CD4-positive, alpha-beta T cell treated with Interferon gamma for 1 hour (primary cell): ENCODE measurements at regions not wholly inside any gene's neighbourhood (a gene's known extent, or its start where the extent isn't known, plus 50 kb on each side); places are given as distances from the start of the nearest gene placed in this dataset.
"Not testable (repeated sequence)": the region's sequence is repeated elsewhere in the genome, so short reads cannot be mapped to it uniquely, and the experiment has no call there.

Experiments used
- DNase-seq: peaks from one replicate; pipeline ENCODE4 v3.0.0-alpha.2; 2020

DNA sequence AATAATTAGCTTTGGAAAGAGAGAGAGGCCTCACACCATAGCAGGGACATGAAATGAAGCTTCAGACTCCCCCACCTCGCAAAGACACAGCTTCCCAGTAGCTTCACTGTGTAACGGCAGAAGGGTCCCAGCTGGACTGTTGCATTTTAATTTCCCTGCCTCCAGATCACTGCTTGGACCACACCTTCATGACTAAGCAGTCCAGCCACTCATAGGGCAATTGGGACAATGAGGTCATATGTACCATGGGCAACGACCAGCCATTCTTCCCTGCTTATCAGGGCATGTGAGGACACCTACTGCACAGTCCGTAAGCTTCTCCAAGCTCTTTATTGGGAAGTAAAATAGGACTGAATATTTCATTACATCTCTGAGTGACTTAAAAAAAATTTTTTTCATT lies 183.0 kb downstream of the MREG start:
- no peak for DNase-seq

DNA sequence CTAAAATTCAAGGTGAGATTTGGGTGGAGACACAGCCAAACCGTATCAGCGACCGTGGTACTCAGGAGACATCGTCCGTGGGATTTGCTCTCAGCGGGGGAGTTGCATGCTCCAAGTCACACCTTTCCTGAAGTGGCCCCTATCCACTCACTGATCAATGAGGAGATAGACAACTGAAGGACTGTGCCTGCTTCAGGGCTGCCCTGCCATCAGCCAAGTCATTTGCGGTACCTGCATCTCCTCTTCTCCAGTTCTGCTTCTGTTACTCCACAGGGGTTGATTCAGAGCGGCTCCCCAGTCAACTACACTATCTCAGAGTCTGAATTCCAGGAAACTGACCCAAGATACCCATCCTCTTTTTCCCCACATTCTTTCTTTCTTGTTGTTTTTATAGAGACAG lies 184.1 kb downstream of the MREG start:
- no peak for DNase-seq

DNA sequence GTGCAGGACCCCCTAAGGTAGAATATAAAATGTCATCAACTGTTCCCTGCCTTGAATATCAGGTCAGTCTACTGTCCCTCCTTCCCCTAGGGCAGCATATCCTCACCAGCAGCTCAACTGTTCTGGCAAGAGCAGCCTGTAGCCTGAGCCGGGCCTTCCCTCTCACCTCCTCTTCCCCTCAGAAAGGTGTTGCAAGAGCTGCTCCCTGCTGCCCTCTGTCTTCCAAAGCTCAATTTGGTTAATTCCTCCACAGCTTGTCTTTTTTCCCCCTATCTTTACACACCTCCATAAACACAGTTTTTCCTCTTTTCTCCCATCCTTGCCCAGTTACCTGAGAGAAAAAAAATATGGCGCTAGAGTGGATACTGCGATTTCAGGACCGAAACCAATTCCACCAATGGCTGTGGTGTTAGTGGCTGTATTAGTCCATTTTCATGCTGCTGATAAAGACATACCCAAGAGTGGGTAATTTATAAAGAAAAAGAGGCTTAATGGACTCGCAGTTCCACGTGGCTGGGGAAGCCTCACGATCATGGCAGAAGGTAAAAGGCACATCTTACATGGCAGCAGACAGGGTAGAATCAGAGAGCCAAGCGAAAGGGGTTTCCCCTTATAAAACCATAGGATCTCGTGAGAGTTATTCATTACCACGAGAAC lies 184.7 kb downstream of the MREG start:
- DNase-seq: peak; percentile 46

DNA sequence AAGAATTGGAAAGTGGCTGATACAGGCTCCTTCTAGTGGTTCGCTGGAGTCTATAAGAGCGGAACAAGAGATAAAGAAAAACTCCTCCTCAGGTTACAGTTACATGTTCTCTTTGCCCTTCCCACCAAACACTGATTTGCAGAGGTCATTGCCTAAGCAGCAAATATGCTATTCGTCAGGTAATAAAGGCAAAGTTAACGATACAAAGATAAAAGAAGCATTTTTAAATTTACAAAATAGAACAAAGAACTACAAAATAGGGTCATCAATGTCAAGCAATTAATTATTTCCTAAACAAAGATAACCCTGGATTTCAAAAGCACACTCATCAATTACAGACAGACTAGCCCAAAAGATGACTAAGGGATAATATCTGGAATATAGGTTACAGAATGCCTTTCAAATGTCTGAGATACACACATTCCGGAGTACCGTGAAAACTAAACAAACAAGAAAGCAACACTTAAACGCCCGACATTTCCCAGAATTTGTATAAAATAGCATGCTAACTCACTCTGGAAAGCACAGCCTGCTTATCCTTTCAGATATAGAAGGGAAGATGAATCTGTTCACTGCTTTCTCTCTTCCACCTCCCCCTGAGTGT lies 186.4 kb downstream of the MREG start:
- DNase-seq: no peak

DNA sequence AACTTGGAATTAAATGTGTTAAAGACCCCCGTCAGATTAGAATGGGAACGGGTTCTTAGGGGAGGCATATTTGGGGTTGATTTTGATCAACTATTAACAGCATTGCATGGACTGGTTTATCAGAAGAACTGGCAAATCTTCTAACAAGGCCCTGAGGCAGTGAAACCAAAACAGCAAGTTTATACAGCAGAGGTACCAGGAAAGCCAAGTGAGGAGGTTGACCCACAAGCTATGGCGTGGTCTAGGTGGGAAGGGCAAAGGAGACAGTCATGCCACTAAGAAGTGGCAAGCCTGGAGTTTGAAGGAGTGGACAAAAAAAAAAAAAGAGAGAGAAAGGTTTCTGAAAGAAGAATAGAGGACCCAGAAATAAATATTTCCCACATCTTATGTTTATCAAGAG lies 187.0 kb downstream of the MREG start:
- no peak for DNase-seq

DNA sequence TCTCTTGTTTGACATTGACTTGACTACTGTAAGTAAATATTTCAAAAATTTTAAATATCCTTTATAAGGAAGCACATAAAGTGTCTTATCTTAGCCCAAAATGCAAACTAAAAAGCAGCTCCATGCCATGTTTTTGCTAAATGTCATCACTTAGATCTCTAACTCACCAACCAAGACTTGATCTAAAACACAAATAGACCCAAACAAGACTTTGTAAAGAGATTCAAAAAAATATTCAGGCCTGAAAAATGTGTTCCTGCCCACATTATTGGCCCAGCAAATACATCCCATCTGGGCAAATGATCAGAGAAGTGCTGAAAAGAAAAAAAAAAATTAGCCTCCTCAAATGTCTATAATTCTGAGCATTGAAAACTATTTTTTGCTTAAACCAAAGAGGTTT lies 187.6 kb downstream of the MREG start:
- DNase-seq: no peak

DNA sequence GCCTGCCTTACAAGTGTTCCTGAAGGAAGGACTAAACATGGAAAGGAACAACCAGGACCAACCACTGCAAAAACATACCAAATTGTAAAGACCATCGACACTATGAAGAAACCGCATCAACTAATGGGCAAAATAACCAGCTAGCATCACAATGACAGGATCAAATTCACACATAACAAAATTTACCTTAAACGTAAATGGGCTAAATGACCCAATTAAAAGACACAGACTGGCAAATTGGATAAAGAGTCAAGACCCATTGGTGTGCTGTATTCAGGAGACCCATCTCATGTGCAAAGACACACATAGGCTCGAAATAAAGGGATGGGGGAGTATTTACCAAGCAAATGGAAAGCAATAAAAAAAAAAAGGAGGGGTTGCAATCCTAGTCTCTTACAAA lies 192.1 kb downstream of the MREG start:
- DNase-seq: not testable (repeated sequence)

DNA sequence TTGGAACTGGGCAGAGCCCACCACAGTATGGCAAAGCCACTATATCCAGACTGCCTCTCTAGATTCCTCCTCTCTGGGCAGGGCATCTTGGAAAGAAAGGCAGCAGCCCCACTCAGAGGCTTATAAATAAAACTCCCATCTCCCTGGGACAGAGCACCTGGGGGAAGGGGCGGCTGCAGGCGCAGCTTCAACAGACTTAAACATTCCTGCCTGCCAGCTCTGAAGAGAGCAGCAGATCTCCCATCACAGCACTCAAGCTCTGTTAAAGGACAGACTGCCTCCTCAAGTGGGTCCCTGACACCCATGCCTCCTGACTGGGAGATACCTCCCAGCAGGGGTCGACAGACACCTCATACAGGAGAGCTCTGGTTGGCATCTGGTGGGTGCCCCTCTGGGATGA lies 193.6 kb downstream of the MREG start:
- DNase-seq: not testable (repeated sequence)

DNA sequence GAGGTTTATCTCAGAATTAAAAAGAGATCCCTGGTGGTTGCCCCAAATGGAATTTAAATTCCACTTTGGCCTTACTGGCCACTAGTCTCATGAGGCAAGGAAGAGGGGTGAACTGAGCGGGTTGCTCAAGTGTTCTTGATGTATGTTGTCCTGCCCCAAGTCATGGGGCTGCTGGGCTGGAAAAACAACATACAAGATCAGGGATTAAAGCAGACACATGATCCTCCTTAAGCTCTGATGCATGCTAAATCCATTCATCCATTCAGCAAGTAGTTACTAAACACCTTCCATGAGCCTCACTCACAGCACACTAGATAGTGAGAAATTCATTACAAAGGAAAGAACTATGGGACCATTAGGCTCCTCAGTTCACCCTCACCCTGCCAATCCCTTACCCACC lies 196.3 kb downstream of the MREG start:
- DNase-seq: no peak

DNA sequence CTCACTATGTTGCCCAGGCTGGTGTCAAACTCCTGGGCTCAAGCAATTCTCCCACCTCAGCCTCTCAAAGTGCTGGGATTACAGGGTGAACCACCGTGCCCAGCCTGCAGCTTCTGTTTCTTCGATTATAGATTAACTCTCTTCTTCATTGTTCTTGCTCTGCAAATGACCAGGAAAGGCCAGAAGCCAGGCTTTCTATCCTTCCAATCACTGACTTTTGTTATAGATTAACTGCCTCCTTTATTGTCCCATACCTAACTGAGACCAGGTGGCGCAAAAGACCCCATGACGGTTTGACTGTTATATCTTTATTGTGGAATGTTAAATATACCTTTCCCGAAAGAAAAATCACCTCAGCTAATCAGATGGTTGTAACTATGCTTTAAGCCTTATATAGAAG lies 196.9 kb downstream of the MREG start:
- DNase-seq: no peak

DNA sequence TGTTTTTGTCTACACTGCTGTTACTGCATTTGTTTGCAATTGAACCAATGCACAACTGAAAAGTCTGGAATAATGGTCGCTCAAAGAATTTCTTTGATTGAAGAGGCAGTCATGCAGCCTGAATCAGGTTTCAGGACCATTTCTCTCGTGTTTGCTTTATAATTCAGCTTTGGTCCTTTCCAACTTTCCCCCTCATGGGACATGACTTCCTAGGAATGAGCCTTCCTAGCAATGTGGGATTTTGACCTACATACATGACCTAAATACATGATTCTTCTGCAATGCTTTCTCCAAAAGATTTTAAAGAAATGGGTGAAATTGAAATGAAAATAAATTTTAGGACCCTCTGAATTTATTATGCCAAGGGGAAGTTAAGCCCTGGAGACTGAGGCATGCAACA lies 197.4 kb downstream of the MREG start:
- DNase-seq: no peak

DNA sequence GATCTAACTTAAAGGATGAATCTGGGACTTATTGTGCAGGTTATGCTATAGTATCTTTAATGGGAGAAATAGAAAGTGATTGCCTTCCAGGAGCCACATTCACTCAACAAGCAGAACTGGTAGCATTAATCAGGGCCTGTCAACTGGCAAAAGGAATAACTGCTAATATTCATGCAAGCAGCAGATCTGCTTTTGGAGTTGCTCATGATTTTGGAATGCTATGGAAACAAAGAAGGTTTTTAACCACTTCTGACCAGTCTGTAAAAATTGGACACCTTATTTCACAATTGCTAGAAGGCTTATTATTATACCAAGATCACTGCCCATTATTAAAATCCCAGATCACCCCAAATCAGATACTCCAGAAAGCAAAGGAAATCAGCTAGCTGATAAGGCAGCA lies 200.4 kb downstream of the MREG start:
- DNase-seq: no peak

DNA sequence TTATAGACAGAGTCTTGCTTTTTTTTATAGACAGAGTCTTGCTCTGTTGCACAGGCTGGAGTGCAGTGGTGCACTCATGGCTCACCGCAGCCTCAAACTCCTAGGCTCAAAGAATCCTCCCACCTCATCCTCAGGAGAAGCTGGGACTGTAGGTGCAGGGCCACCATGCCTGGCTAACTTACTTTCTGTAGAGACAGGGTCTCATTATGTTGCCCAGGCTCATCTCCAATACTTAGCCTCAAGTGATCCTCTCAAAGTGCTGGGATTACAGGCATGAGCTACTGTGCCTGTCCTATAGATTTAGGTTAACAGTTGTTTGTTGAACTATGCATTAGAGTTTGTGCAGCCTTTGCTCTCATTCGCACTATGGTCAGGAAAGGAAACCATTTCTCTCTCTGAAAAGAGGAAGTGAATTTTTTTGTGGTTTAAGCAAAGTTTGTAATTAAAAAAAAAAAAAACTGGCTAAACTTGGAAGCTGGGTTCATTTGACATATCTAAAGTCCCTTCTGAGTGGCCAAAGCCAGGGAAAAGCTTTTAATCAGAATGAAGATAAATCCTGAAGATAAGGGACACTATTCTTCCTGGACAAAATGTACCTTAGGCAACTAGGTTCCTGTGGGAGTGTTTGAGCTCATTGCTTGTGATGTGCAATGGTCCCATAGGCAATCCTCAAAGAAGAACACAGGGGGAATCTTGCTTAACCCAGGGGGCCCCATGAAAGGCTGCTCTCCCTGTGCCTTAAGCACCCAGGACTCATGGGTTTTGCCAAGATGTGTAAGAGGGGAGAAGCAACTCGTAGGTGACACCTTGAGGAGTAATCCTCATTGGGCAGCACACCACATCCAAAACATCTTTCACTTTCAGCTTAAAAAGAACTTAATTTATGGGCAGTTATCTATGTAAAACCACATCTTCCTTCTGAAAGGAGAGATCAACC lies 201.7 kb downstream of the MREG start:
- no peak for DNase-seq

DNA sequence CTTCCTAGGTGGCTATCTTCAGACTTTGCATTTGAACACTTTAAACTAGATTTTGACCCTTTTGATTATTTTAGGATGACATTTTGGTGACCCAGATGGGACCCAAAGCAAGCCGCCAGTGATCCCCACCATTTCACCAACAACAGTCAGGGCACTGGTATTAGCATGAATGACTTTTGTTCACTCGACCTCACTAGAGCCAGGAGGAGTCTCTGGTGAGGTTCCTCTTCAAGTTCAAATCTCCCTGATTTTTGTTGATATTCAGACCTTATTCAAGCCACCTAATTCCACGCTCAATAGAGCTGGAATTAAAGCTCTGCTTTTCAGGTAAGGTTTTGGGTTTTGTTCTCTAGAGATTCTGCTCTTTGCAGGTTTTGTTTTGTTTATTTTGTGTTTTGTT lies 202.3 kb downstream of the MREG start:
- no peak for DNase-seq

DNA sequence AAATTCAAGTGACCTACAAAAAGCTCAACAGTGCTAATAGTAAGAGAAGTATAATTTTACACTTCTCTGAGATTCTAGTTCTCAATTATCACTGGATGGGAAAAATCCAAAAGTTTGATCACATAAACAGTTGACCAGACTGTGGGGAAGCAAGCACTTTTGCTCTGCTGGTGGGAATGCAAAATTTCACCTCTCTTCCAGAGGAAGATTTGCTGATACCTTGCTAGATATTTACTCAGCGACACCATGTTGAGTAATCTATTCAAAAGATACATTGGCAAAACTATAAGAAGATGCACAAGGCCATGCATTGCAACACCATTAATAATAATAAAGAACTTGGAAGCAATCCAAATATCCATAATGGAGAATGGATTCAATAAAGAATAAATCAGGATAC lies 204.4 kb downstream of the MREG start:
- DNase-seq: no peak

DNA sequence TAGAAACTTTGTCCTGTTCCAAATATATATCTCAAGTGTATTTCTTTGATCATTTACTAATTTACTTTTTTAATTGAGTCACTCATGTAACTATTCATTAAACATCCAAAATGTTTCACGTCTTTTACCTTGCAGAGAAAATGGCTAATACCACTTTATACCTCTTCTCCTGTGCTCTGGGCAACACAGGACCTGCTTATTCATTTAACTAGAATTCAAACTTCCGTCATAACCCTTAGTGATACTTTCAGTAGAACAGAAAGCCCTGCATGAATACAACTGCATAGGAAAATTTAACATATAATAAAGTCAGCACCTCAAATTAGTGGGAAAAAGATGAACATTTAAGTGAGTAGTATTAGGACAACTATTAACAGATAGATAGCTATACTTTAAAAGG lies 205.2 kb downstream of the MREG start:
- no peak for DNase-seq

DNA sequence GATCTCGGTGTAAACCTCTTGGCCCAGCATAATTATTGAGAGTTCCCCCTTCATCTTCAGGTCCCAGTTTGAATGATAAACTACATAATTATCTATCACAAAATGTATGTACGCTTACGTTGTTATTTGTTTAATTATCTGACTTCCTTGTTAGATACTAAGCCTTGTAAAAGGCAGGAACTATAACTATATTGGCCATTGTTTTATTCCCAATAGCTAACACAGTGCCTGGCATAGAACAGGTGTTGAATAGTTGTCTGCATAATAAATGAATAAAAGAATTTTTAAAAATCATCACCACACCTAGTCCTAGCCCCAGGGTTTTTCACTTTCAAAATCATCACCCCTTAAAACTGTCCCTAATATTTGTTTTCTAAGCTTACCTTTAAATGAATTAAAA lies 207.9 kb downstream of the MREG start:
- DNase-seq: no peak

DNA sequence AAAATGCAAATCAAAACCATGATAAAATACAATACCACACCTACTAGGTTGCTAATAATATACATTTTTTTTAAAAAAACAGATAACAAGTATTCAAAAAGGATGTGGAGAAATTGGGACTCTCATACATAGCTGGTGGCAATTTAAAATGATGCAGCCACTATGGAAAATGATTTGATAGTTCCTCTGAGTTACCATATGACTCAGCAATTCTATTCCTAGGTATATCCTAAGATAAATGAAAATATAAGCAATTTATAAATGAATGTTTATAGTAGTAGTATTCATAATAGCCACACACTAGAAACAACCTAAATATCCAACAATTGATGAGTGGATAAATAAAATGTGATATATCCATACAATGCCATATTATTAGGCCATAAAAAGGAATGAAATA lies 210.2 kb downstream of the MREG start:
- no peak for DNase-seq

DNA sequence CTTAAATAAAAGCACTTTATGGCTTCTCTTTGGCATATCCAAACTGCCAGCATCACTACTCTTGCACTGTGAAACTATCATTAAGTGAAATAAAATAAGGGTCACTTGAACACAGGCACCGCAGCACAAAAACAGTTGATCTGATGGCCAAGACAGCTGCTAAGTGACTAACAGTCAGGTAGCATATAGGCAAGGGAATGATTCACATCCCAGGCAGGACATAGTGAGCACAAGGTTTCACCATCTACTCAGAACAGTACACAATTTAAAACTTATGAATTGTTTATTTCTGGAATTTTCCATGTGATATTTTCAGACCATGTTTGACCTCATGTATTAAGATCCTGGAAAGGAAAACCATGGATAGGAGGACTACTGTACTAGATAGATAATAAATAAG lies 214.2 kb downstream of the MREG start:
- no peak for DNase-seq

DNA sequence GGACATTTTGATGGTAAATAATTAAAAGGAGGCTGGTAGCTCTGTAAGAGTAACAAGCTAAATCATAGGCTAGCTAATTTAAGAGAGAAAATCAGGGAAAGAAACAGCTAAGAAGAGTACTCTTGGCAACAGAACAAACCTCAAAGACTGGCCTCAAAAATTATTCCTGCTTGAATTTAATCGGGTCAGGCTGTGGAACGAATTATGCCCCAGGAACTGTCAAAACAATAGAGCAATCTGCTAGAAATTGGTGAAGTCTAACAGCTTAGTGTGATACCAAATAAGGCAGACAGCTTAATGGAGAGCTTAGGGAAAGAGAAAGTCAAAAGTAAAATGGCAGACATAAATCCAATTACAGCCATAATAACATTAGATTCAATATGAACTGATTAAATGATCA lies 215.7 kb downstream of the MREG start:
- no peak for DNase-seq

DNA sequence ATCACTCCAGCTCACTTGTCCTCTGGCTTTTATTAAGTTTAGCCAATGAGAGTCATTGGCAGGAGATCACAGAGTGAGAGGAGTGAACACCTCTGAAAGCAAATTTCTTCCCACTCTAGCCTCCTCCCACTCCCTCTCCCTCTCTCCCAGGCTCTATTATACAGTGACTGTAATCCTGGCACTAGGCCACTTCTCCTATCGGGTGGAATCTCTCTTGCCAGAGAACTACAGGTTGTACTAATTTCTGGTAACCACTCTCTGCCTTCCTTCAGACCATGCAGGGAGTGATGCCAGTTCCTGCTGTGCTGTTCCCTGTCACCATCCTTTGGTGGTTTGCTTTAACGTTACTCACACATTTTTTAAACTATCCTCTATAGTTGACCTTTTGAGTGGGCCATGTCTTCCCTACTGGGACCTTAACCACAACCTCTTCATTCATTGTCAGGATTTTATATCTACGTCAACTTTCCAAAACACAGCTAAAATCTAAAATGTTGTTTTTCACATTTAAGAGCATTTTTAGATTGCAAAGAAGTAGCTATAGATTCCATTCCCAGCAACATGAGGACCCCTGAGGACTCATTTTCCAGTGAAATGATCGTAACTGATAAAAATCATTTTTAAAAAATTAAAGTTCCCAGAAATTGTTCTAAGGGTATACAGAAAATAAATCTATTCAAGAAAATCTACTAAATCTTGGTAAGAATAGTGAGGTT lies 217.1 kb downstream of the MREG start:
- DNase-seq: no peak

DNA sequence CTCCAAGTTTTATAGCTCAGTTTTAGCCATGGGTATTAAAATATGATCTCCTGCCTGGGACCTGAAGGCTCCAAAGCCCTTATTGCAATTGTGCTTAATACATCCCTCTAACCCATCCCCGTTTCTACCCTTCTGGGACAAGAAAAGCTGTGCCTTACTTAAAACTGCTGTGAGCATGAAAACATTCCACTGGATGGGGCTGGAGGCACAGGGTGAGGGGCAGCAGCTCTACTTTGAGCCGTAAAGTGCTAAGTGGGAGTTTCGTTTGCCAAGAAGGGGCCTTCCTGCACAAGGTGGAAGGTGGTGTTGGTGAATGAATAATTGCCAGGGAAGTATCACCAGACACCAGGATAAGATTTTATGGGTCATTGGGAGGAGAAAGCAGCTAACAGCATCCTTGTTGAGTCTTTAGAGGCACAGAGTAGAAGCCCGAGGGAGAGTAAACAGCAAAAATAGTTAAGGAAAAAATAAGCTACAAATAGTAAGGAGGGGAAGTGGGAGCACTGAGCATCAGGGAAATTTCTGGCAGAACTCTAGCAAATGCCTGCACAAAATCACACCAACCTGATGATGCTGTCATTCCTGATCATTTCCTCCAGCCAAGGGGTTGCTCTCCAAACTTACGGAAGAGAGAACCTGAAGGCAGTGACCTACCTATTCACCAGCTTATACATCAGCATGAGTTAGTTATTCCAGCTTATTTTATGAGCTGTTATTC lies 218.4 kb downstream of the MREG start:
- no peak for DNase-seq
